Calu3 (cell line): ENCODE measurements at regions not wholly inside any gene's neighbourhood (a gene's known extent, or its start where the extent isn't known, plus 50 kb on each side); places are given as distances from the start of the nearest gene placed in this dataset.

Source experiments
- BruUV-seq: library from RNA; stranded (reverse); fragments of 400-500 nt; replicated peaks from 2 replicates; lab custom pipeline; 2021; lab: Mats Ljungman, UMichigan
- CTCF ChIA-PET: fragments of 300-600 bp; sonication (Branson Sonifier 250); formaldehyde crosslinking; loops from one replicate; lab custom pipeline; 2022; ENCODE audit warnings: antibody characterized with exemption; lab: Charles Lee
- DNase-seq: peaks from one replicate; pipeline ENCODE4 v3.0.0; 2022
- H3K27ac Mint-ChIP-seq: one replicate; pipeline ENCODE4 v1.8.0; 2022; ENCODE audit warnings: mixed read lengths; ENCODE audit not compliant: unreplicated experiment
- H3K27me3 Mint-ChIP-seq: one replicate; pipeline ENCODE4 v1.8.0; 2022; ENCODE audit warnings: mixed read lengths; ENCODE audit not compliant: unreplicated experiment
- H3K36me3 Mint-ChIP-seq: one replicate; pipeline ENCODE4 v1.8.0; 2022; ENCODE audit warnings: mild to moderate bottlenecking, moderate library complexity, mixed read lengths; ENCODE audit not compliant: insufficient read depth, unreplicated experiment
- H3K4me1 Mint-ChIP-seq: one replicate; pipeline ENCODE4 v1.8.0; 2022; ENCODE audit warnings: mild to moderate bottlenecking, low read depth, mixed read lengths; ENCODE audit not compliant: unreplicated experiment
- H3K4me3 Mint-ChIP-seq: one replicate; pipeline ENCODE4 v1.8.0; 2022; ENCODE audit warnings: mild to moderate bottlenecking, low read depth, moderate library complexity, mixed read lengths; ENCODE audit not compliant: unreplicated experiment
- H3K9me3 Mint-ChIP-seq: one replicate; pipeline ENCODE4 v1.8.0; 2022; ENCODE audit warnings: low read depth, mixed read lengths; ENCODE audit not compliant: unreplicated experiment
- CTCF ChIP-seq: fragments of 200-600 bp; IDR thresholded peaks from one replicate; pipeline ENCODE4 v1.8.0; 2022; ENCODE audit warnings: antibody characterized with exemption; ENCODE audit not compliant: unreplicated experiment
- intact Hi-C: fragments of 100-400 bp; cut with micrococcal nuclease; formaldehyde crosslinking; loops from one replicate; pipeline ENCODE4 v1.10.0; 2022; ENCODE audit not compliant: unreplicated experiment

- Mint-ChIP-seq H3K36me3 (no peaks in the 10 kb centered on the region), H3K27ac (no peak overlapping the region), H3K9me3 (peaks cover 7% of the 10 kb centered on the region), H3K27me3 (no peaks in the 10 kb centered on the region), H3K4me3 (no peak overlapping the region), H3K4me1 (no peaks in the 10 kb centered on the region)
- CTCF ChIA-PET, result no interaction called here
- intact Hi-C loops, result no loop called here
- DNase-seq, result no peak
- BruUV-seq, result no TSS peak
- TF ChIP-seq CTCF, result no peak
These were observed 1394.5 kb downstream of the EPHA7 start for GRCh38 chr6:92024881-92025280.

GRCh38 chr6:92024110-92024509 lies 1395.2 kb downstream of the EPHA7 start:
- no peaks in the 10 kb centered on the region for H3K36me3 Mint-ChIP-seq
- CTCF ChIA-PET, result no interaction called here
- intact Hi-C loops, result no loop called here
- H3K9me3 Mint-ChIP-seq, result peaks cover 7% of the 10 kb centered on the region
- TF ChIP-seq CTCF, result no peak
- DNase-seq, result no peak
- BruUV-seq, result no TSS peak
- H3K27me3 Mint-ChIP-seq, result no peaks in the 10 kb centered on the region
- H3K27ac Mint-ChIP-seq, result no peak overlapping the region
- H3K4me1 Mint-ChIP-seq, result no peaks in the 10 kb centered on the region
- no peak overlapping the region for H3K4me3 Mint-ChIP-seq

GRCh38 chr6:92023410-92023966 lies 1395.9 kb downstream of the EPHA7 start:
- CTCF ChIA-PET, result no interaction called here
- intact Hi-C loops, result no loop called here
- no peaks in the 10 kb centered on the region for H3K4me1 Mint-ChIP-seq
- no peak overlapping the region for H3K27ac Mint-ChIP-seq
- no peaks in the 10 kb centered on the region for H3K36me3 Mint-ChIP-seq
- DNase-seq, result no peak
- TF ChIP-seq CTCF, result no peak
- BruUV-seq, result no TSS peak
- peaks cover 7% of the 10 kb centered on the region for H3K9me3 Mint-ChIP-seq
- no peak overlapping the region for H3K4me3 Mint-ChIP-seq
- H3K27me3 Mint-ChIP-seq, result no peaks in the 10 kb centered on the region

- BruUV-seq, result no TSS peak
- H3K27ac Mint-ChIP-seq, result no peak overlapping the region
- intact Hi-C loops, result no loop called here
- TF ChIP-seq CTCF, result no peak
- H3K27me3 Mint-ChIP-seq, result no peaks in the 10 kb centered on the region
- H3K4me3 Mint-ChIP-seq, result no peak overlapping the region
- no peaks in the 10 kb centered on the region for H3K4me1 Mint-ChIP-seq
- H3K36me3 Mint-ChIP-seq, result no peaks in the 10 kb centered on the region
- no peak for DNase-seq
- CTCF ChIA-PET, result no interaction called here
- peaks cover 14% of the 10 kb centered on the region for H3K9me3 Mint-ChIP-seq
These were observed 1407.6 kb downstream of the EPHA7 start for GRCh38 chr6:92011681-92012245.
